NB4 (cell line): ENCODE measurements at regions not wholly inside any gene's neighbourhood (a gene's known extent, or its start where the extent isn't known, plus 50 kb on each side); places are given as distances from the start of the nearest gene placed in this dataset.

Experiments used
- DNase-seq: peaks from one replicate; pipeline ENCODE4 v3.0.0; 2010; ENCODE audit warnings: low read depth
- H3K4me3 ChIP-seq: one replicate; pipeline ENCODE4 v1.5.1; 2011; ENCODE audit warnings: mild to moderate bottlenecking, low read depth, low read length, moderate library complexity
- CTCF ChIP-seq: IDR thresholded peaks from one replicate; pipeline ENCODE4 v1.5.1; 2012; ENCODE audit warnings: low read depth, low read length
- MAX ChIP-seq: IDR thresholded peaks from 2 replicates; pipeline ENCODE4 v1.6.1; 2011; ENCODE audit warnings: low read depth, low read length
- MYC ChIP-seq: IDR thresholded peaks from 2 replicates; pipeline ENCODE4 v1.6.1; 2011; ENCODE audit warnings: low read depth, low read length
- POLR2A ChIP-seq: IDR thresholded peaks from 2 replicates; pipeline ENCODE4 v1.6.1; 2011; ENCODE audit warnings: mild to moderate bottlenecking; ENCODE audit not compliant: insufficient read length; ENCODE audit errors: extremely low read depth

- H3K4me3 ChIP-seq, result no peak overlapping the region
- no peak for DNase-seq
- TF ChIP-seq MYC (no peak), MAX (no peak), CTCF (no peak), POLR2A (no peak)
Measured at GRCh38 chr10:53260213-53260612, 487.6 kb upstream of the MBL2 start.

- TF ChIP-seq POLR2A (no peak), MYC (no peak), MAX (no peak), CTCF (no peak)
- no peak for DNase-seq
- H3K4me3 ChIP-seq, result no peak overlapping the region
Measured at GRCh38 chr10:53256623-53257022, 484.0 kb upstream of the MBL2 start.

GRCh38 chr10:53255661-53256205 lies 483.1 kb upstream of the MBL2 start:
- H3K4me3 ChIP-seq, result no peak overlapping the region
- TF ChIP-seq MAX (no peak), POLR2A (no peak), CTCF (no peak), MYC (no peak)
- no peak for DNase-seq

- TF ChIP-seq CTCF, result no peak
- no peak overlapping the region for H3K4me3 ChIP-seq
- no peak for DNase-seq
Measured at GRCh38 chr10:53253221-53253620, 480.6 kb upstream of the MBL2 start.

- no peak for DNase-seq
- TF ChIP-seq MYC (no peak), POLR2A (no peak), MAX (no peak), CTCF (no peak)
- H3K4me3 ChIP-seq, result no peak overlapping the region
Measured at GRCh38 chr10:53239873-53240272, 467.3 kb upstream of the MBL2 start.

GRCh38 chr10:53236941-53237340 lies 464.4 kb upstream of the MBL2 start:
- TF ChIP-seq POLR2A, result no peak
- no peak for TF ChIP-seq MYC
- TF ChIP-seq CTCF, result no peak
- TF ChIP-seq MAX, result no peak
- no peak for DNase-seq
- H3K4me3 ChIP-seq, result no peak overlapping the region
